Fibroblast of skin of abdomen (primary cell): ENCODE measurements at regions not wholly inside any gene's neighbourhood (a gene's known extent, or its start where the extent isn't known, plus 50 kb on each side); places are given as distances from the start of the nearest gene placed in this dataset.
"Not testable (repeated sequence)": the region's sequence is repeated elsewhere in the genome, so short reads cannot be mapped to it uniquely, and the experiment has no call there.

Experiments
- DNase-seq: peaks from one replicate; pipeline ENCODE4 v3.0.0-alpha.2; 2013

DNA sequence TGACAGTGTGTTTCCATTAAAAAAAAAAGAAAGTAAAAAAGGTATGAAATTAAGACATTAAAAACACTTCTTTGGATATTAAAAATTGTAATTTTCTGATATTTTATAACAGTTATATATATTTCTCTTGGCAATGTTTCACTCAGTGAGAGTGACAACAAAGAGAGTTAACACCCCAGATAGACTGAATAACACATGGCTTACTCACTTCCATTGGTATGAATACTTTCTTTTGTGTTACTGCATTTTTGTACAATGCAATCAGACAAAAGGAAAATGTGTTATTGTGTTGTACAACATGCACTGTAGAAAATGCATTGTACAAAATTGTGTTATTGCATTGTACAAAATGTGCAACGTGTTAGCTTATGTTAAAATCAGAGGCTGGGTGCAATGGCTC, 676.6 kb upstream of the AMELY start:
- DNase-seq: not testable (repeated sequence)

DNA sequence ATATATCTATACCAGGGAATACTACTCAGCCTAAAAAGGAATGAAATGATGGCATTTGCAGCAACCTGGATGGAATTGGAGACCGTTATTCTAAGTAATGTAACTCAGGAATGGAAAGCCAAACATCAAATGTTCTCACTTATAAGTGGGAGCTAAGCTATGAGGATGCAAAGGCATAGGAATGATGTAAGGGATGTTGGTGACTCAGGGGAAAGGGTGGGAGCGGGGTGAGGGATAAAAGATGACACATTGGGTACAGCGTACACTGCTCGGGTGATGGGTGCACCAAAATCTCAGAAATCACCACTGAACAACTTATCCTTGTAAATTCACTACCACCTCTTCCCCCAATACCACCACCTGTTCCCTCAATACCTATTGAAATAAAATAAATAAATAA, 651.0 kb upstream of the AMELY start:
- DNase-seq: peak; percentile 55

DNA sequence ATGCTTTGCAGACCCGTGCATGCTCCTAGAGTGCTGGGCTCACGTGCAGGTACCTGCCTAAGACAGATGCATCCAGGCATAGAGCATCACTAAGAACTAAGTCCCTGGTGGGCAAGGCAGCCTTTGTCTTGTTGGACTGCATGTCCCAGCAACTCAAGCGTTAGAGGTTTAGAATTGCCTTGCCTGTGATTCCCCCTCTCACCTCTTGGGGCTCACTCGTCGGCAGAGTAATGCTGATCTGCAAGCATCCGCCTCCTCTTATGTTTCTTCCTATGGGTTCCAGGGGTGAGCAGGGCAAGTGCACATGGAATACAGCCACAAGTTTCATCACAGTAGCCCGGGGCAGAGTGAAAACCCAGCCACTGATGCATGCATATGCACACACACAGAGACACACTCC, 646.1 kb upstream of the AMELY start:
- no peak for DNase-seq

DNA sequence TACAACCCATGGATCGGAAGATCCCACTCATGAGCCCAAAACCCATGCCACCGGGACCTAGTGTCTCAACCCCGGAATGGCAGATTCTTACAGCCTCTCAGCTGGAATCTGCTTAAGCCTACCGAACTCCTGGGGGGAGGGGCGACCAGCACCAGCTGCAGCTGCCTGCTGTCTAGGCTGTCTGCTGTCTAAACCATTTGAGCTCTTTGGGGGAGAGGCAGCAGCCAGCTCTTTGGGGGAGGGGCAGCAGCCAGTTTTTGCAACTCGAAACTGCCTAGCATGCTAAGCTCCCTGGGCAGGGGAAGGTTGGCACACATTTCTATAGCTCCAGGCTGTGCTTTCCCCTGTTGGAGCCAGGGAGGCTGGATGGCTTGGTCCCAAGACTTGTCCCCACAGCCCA, 643.5 kb upstream of the AMELY start:
- DNase-seq: no peak

DNA sequence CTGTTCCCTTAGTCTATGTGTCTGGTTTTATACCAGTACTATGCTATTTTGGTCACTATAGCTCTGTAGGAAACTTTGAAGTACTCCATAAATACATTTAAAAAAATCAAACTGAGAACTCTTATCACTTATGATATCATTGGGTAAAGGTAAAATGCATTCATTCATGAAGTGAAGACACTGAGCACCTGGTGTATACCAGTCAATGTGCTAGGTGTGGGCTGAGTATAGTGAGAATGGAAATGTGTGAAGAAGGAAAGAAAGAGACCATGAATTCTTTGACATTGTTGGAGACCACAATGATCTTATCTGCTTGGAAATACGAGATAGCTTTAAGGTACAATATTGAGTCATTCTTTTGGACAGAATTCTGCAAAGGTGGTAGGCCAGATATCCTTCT, 633.5 kb upstream of the AMELY start:
- DNase-seq: no peak

DNA sequence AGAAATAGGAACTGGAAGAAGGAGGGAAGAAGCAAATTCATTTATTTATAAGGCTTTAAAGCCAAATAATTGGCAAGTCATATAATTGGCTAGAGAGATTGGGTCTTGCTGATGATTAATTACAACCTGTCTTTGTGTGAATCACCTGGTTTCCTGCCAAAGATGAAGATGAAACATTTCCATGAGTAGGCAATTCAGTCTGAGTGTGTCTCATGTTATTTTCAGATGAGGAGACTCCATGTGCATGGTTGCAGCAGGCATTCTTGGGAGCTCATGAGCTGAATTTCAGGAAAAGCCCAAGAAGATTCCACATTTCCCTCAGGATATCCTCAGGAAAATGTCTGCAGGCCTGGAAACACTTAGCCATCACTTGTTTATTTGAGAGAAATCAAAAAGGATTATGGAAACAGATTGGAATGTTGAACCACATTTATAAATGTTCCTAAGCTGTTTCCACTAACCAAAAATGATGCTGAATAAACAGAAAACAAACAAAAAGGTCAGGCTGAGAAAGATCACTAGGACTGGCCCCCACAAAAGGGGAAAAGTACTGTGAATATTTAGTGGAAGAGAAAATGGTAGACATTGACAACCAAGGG, 632.7 kb upstream of the AMELY start:
- DNase-seq: peak; percentile 75

DNA sequence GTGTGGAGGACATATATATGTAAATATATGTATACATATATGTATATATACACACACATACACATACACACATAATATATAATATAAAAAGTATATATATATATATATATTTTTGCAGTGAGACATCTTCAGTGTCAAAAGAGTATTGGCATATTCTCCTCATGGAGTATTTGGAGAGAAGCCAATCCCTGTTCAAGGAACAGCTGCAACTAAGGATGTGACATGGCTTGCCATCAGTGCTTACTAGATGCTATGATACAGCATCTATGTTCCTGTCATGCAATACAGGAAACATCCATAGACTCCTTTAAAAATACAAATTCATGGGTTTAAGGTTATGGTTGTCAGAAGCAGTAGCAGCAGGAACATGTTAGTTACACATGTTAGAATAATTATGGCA, 632.0 kb upstream of the AMELY start:
- DNase-seq: no peak

DNA sequence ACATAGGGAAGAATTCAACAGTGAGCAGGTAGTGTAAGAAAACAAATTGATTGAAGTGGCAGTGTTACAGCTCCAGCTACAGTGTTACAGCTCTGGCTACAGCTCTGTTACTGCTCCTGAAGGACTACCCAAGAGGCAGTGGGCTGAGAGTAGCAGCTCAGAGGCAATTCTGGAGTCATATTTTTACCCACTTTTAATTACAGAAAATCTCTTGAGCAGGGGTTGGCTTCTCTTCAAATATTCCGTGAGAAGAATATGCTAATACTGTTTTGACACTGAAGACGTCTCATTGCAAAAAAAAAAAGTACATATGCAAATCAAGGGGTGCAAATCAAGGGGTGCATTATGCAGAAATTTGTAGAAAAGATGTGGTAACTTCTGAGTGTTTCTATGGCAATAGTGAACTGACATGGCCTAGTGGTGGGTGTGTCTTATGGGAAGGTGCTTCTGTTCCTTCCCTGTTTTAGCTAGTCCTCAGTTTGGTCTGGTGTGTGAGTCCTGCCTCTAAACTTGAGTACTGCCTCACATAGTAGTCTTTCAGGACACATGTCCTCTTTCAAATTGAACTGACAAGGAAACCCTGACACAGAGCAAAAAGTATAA, 630.8 kb upstream of the AMELY start:
- no peak for DNase-seq

DNA sequence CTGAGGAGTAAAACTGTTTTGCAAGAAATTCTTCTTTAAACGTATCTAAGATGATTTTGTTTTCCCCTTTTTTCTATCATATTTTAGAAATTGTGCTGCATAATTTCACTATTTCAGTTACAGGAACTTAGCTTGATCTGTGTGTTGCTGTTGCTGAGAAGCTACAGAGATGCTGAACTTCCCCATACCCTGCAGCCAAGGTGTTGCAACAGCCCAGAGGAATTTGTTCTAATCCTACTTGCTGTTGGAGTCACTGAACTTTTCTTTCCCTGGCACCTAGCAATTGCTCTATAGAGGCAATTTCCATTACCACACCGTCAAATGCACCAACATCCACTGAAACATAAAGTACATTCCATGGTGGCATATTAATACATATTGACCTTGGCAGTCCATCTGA, 617.8 kb upstream of the AMELY start:
- peak; percentile 33 for DNase-seq

DNA sequence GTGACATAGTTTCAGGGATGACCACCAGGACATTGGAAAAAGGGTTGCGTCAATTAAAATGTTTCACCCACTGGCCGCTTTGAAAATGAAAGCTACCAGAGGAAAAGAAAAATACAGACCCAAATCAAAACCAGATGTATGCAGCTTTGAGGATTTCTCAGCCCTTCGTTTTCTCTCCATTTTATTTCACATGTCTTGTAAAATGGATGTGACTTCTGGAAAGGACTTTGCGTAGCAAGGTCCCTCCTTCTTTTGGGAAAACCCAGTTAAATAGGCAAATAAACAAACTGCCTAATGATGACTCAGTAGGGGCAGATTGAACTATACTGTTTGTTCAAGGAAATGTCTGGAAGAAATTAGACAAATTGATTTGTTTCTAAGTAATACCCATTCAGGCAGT, 616.0 kb upstream of the AMELY start:
- peak; percentile 89 for DNase-seq

DNA sequence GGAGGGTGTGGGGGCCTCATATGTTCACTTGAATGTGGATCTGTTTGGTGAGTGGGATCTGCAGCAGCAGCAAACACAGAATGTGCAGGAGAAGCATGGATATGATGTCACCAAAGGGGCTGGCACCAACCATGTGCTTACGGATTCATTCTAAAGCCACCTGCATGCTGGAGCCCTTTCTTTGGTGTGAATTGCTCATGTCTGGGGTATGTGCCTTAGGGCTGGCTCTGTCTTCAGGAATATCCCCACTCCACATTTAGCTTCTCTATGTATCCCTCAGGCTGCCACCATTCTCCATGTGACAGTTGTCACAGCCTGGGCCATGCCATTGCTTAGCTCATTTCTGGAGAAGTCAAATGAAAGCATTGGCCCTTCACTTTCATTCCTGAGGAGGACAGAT, 606.8 kb upstream of the AMELY start:
- DNase-seq: no peak

DNA sequence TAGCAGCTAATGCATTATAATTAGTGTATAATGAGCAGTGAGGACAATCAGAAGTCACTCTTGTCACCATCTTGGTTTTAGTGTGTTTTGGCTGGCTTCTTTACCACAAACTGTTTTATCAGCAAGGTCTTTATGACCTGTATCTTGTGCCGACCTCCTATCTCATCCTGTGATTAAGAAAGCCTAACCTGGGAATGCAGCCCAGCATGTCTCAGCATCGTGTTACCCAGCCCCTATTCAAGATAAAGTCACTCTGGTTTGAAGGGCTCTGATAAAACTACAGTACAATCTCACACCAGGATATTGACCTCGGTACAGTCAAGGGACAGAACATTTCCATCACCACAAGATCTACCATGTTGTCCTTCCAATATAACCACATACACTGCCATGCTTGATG, 604.7 kb upstream of the AMELY start:
- DNase-seq: no peak

DNA sequence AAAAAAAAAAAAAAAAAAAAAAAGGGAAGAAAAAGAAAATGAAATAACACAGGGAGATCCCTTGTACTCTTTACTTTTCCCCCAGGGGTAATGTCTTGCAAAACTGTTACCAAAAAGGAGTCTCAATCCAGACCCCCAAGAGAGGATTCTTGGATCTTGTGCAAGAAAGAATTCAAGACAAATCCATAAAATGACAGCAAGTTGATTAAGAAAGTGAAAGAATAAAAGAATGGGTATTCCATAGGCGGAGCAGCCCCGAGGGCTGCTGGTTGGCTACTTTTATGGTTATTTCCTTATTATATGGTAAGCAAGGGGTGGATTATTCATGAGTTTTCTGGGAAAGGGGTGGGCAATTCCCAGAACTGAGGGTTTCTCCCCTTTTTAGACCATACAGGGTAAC, 604.3 kb upstream of the AMELY start:
- DNase-seq: peak; percentile 49

DNA sequence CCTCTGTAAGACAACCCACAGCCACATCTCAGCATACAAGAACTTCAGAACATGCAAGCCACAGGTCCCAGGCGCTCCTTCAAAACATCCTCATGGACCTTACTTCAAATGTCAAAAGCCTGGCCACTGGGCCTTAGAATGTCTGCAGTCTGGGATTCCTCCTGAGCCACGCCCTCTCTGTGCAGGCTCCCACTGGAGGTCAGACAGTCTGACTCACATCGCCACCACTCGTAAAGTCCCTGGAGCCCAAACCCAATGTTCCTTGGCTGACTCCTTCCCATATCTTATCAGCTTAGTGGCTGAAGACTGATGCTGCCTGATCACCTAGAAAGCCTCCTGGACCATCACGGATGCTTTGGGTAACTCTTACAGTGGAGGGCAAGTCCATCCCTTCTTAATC, 591.3 kb upstream of the AMELY start:
- DNase-seq: no peak

DNA sequence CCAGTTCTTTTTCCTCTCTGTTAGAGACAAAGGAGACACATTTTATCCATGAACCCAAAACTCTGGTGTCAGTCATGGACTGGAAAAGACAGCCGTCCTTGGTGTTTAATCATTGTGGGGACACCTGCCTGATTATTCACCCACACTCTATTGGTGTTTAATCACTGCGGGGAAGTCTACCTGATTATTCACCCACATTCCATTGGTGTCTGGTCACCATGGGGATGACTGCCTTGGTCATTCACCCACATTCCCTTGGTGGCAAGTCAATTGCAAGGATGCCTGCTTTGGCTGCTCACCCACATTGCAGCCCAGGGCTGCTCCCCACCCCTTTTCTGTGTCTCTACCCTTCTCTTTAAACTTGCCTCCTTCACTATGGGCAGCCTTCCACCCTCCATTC, 589.7 kb upstream of the AMELY start:
- peak; percentile 15 for DNase-seq

DNA sequence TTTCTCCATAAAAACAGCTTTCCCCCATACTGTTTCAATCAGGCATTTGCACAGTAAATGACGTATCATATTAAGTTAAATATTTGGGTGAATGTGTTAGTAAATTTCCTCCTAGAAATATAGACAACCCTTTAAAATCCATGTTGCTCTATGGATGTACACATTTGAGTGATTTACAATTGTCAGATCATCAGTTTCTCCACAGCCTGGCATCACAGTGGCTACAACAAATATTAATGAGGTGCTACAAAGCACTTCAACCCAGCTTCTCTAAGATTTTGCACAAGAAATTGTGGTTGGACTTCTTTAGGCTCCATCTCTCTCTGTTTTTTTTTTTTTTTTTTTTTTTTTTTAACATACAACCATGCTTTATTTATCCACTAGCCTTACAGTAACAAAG, 584.4 kb upstream of the AMELY start:
- DNase-seq: no peak

DNA sequence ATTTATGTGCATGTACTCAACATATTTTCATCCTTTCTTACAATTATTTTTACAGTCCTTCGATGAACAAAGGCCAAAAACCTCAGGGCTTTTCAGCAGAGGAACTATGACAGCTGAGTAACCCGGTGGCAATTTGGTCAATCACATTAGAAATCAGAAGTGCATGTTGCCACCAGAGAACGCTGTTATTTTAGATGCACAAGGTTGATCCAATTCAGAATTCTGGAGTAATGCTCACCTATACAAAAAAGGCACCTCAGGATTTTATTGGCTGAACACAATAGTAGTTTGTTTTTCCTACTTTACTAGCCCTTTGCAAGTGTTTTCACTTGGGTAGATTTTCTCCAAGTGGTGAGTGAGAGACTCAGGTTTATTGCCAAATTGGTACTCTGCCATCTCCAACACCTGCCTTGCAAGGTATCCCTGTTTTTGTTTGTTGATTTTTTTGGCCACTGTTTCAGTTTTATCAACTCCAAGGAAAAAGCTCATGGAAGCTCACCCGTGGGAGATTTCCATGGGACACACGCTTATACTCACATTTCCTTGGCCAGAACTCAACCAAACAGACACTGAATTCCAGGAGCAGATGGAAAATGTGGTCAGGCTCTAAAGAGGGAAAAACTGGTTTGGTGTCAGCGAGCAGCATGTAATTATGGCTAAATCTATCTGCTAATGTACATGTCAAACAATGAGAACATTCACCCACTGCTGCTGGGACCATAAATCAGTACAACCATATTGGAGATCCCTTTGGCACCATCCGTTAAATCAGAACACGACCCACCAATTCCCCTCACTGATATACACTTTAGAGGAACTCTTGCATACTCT, 573.1 kb upstream of the AMELY start:
- DNase-seq: peak; percentile 27

DNA sequence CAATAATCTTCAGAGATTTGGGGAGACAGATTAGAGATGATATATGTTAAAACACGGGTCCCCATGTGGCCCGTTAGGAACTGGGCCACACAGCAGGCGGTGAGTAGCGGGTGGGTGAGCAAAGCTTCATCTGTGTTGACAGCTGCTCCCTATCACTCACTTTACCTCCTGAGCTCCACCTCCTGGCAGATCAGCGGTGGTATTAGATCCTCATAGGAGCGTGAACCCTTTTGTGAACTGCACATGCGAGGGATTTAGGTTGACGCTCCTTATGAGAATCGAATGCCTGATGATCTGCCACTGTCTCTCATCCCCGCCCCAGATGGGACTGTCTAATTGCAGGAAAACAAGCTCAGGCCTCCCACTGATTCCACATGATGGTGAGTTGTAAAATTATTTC, 560.4 kb upstream of the AMELY start:
- peak; percentile 63 for DNase-seq

DNA sequence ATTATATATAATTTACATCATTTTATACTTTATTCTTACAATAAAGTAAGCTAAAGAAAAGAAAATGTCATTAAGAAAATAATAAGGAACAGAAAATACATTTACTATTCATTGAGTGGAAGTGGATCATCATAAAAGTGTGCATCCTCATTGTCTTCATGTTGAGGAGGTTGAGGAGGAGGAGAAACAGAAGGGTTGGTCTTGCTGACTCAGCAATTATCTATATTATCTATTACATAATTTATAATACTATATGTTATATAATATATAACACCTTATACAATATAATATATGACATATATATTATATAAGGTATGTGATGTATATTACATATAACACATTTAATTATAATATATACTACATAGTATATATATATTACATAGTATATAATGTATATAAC, 558.5 kb upstream of the AMELY start:
- DNase-seq: no peak

DNA sequence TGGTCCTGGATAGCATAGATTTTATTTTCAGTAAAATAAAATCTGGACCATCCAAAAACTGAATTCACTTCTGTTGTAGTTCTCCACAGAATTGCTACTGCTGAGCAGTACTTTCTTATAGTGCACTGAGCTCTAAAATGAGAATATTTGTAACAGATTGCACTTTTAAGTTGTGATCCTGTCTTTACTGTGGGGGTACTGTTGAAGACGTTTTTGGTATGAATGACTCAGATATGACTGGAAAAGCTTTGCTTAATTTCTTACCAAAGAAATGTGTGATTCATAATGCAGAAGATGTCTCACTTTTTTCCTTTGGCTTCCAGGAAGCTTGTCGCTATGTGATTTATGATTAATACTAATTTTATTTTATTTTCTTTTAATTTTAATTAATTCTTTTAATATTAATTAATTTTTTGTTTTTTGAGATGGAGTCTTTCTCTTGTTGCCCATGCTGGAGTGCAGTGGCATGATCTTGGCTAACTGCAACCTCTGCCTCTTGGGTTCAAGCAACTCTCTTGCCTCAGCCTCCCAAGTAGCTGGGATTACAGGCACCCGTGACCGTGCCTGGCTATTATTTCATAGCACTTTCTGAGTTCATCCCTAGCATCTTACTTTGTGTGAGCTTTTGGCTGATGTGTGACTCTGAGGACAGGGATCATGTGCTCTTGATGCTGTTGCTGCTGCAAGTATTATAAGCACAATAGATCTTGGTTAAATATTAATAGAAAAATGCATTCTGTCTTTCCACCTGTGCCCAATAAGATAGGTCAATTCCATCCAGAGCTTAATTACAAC, 557.6 kb upstream of the AMELY start:
- DNase-seq: peak; percentile 89

DNA sequence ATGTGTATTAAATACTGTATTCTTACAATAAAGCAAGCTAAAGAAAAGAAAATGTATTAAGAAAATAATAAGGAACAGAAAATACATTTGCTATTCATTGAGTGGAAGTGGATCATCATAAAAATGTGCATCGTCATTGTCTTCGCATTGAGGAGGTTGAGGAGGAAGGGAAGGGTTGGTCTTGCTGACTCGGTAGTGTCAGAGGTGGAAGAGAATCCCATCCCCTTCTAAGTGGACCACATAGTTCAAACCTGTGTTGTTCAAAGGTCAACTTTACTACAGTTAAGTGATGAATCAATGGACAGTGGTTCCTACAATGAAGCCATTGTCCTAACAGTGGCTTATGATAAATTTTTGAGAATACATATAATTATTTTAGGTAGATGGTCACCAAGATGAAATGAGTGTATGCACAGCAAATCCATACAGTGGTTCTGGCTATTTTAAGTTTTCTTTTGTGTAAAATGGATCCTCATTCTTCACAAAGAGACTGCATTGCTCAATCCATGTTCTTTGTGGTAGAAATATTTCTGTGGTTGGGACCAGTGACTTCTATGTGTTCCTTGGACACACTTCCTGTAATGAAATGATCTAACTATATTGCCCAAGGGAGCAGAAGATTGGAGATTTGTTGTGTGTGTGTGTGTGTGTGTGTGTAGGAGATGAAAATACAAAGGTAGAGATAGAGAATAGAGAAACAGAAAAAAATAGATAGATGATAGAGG, 556.4 kb upstream of the AMELY start:
- peak; percentile 85 for DNase-seq

DNA sequence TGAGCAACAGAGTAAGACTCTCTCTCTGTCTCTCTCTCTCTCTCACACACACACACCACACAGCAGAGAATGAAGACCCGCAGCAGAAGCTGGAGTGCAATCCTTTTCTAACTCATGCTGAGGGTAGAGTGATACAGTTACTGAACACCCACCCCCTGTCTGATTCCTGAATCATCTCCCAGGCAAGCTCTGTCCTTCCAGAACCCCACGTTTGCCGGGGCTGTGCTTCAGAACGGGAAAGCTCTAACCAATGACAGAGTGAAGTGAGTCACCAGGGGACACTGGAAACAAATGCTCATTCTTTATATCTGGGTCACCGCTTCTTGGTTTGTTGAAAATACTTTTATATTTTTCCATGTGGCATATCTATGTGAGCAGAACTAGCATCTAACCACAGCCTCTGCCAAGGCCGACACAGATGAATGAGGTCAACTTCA, 553.7 kb upstream of the AMELY start:
- DNase-seq: peak; percentile 98

DNA sequence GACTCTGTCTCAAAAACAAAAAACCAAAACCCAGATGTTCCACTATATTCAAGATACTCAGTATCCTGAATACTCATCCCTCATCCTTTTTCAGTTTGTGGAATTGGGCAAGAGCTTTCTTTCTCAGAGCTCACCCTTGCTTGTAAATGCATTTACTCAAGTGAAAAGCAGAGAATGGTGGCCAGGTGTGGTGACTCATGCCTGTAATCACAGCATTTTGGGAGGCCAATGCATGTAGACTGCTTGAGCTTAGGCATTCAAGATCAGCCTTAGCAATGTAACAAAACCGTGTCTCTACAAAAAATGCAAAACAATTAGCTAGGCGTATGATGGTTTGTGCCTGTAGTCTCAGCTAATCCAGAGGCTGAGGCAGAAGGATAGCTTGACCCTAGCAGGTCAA, 553.2 kb upstream of the AMELY start:
- DNase-seq: peak; percentile 74
